CD4-positive, alpha-beta T cell treated with Interleukin-15 for 4 hours (primary cell): ENCODE measurements at regions not wholly inside any gene's neighbourhood (a gene's known extent, or its start where the extent isn't known, plus 50 kb on each side); places are given as distances from the start of the nearest gene placed in this dataset.
"Not testable (repeated sequence)": the region's sequence is repeated elsewhere in the genome, so short reads cannot be mapped to it uniquely, and the experiment has no call there.

ENCODE experiments used
- DNase-seq: peaks from one replicate; pipeline ENCODE4 v3.0.0-alpha.2; 2020; ENCODE audit warnings: low spot score

DNA sequence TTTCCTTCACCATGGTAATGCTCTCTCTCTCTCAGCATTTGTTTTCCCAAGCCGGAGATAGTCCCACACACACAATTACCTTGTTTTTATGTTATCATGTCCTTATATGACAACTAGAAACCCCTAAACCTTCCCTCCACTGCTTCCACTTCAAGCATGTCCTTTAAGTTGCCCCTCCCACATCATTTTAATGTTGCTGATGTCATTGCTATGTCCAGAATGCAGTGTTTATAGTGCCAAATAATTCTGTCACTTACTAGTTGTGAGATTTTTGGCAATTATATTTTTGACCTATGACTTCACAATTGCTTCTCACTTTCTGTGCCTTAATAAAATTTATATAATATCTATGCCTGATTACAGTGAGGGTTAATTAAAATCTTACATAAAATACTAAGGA is 645.9 kb downstream of the XPNPEP1 start:
- no peak for DNase-seq

DNA sequence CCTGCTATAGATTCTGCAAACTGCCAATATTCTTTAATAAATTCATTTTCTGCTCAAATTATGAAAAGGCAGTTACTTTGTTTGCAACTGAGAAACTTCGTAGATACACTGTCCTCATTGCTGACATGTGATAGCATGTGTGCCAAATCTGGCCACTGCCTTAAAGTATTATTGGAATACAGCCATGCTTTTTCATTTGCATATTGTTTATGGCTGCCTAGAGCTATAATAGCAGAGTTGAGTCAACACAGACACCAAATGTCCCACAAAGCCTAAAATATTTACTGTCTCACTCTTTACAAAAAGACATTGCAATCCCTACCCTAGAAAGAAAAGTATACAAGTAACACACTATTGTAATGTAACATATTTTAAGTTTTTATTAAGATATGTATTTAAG is 647.4 kb downstream of the XPNPEP1 start:
- DNase-seq, result no peak

DNA sequence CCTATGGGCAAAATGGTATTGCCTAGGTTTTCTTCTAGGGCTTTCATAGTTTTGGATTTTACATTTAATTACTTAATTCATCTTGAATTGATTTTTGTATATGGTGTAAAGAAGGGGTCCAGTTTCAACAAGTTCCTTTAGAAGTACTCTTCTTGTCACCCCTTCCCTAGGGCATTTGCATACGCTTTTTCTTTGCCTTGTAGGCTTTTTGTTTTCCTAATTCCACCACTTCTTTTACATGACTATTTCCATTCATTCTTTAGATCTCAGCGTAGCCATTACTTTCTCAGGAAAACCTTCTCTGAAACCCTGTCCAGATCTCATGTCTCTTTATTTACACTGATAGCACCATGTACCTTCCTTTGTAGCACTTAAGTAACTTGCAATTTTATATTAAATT is 648.6 kb downstream of the XPNPEP1 start:
- no peak for DNase-seq

DNA sequence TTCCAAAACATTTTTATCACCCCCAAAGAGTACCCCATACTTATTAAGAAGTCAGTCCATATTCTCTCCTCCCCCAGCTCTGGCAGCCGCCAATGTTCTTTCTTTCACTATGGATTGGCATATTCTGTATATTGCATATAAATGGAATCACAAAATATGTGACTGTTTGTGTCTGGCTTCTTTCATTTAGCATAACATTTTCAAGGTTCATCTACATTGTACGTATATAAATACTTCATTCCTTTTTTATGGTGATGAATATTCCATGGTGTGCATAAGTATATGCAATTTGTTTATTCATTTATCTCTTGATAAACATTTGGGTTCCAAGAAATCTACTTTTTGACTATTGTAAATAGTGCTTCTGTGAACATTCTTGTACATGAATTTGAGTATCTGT is 653.1 kb downstream of the XPNPEP1 start:
- no peak for DNase-seq

DNA sequence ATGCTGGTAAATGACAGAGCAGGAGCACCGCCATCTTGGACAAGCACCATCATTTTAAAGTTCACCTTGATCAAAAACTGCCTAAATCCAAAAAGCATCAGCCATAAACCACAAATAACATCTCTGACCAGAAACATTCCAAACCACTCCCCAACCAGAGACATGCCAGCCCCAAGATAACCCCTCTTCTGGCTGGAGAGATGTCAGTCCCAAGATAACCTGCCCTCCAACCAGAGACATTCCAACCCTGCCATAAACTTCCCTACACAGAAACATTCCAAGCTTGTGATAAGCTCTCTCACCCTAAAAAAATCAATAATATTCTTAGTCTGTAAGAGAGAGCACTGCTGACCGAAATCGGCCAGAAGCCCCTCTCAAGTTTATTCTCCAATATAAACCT is 659.3 kb downstream of the XPNPEP1 start:
- no peak for DNase-seq

DNA sequence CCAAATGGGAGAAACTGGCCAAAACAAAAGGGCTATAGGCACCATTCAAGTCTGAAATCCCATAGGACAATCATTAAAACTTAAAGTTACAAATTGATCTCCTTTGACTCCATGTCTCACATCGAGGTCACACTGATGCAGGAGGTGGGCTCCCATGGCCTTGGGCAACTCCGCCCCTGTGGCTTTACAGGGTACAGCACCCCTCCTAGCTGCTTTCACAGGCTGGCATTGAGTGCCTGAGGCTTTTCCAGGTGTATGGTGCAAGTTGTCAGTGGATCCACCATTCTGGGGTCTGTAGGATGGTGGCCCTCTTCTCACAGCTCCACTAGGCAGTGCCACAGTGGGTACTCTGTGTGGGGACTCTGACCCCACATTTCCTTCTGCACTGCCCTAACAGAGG is 662.1 kb downstream of the XPNPEP1 start:
- no peak for DNase-seq

DNA sequence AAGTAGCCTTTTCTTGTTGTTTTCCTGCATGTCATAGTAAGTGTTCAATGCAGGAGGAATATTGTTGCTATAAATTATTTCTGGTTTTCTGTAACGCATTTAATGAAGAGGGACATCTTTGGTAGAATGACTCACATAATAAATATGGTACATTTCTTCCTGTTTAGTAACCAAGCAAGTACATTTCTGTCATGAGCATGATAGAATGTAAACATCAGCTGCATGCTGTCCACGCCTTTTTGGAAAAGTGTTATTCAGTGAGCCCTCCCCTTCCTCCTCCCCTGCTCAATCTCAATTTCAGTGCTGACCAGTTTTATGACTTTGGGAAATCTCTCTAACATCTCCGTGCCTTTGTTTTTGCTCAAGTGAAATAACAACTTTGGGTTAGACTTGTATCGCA is 664.0 kb downstream of the XPNPEP1 start:
- no peak for DNase-seq

DNA sequence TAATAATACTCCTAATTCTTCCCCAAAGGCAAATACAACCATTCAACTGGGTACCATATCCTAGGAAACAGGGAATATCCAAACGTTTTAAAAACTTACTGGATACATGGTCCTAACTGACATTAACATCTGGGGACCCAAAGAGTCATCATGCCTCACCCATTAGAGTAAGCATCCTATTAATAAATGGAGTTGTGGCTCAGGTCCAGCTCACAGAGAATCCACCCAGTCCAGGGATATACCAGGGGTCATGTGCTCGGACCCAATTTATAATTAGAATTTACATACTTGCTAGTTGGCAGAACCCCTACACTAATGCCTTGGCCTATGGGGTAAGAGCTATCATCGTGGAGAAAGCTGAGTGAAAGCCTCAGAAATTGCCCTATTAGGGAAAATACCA is 670.0 kb downstream of the XPNPEP1 start:
- no peak for DNase-seq

DNA sequence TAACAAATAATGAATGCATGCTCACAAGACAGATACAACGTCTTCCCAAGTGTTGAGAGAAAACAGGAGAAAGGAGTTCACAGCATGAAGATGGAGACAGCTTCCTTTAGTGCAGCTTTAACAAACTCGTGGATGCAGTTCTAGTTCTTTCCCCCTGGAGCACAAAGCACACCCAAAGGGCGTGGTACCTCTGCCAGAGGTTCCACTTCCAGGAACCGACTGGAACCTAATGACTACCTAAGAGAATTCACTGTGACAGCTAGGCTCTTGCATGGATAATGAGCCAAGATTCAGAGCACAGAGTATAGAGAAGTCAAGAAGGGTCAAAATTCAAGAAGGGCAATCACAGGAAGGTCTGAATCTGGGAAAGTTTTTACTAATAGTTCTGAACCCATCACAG is 673.2 kb downstream of the XPNPEP1 start:
- DNase-seq, result no peak

DNA sequence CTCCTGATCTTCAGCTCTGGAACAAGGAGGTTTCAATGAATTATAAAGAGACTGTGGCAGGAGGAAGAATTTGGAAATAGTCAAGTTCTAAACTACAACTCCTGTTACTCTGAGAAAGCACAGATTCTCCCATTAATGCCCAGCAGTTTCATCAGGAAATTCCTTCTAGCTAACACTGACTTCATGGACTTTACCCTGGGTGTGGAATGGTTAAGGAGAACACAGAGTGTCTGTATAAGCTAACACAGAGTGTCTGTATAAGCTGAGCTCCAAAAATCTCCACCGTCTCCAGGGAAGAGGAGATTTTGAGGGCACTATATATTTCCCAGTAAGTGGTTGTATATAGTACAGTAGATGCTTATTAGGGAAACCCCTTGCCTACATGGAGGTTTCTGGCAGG is 675.5 kb downstream of the XPNPEP1 start:
- no peak for DNase-seq

DNA sequence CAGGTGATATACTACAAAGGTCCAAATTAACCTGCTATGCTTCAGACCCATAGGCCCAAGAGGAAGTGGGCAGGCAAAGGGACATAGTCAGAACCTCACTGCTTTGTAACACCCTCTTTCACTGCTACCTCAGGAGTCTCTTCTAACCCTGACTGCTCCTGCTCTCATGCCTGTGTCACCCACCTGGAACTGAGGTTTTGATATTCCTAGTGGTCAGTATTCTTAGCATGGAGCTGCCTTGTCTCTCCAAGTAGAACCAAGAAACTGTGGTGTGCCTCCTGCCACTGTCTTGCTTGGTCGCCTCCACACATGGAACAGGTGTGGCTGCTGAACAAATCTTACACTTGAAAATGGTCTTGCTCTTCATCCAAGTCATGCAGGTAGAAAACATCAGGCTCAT is 677.5 kb downstream of the XPNPEP1 start:
- no peak for DNase-seq

DNA sequence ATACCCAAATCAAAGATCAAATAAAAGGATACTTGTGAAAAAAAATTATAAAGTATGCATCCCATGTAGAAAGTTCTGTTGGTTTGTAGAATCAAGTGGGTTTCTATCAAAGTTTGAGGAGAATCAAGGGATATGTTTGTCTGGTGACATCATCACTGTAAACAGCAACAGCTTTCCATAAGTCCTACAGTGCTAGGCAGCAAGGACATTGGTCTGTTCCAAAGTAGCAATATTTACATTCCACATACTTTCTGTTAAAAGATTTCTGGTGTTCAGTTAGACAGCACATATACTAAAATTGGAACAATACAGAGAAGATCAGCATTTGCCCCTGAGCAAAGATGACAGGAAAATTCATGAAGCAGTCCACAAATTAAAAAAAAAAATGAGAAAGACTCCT is 683.9 kb downstream of the XPNPEP1 start:
- no peak for DNase-seq

DNA sequence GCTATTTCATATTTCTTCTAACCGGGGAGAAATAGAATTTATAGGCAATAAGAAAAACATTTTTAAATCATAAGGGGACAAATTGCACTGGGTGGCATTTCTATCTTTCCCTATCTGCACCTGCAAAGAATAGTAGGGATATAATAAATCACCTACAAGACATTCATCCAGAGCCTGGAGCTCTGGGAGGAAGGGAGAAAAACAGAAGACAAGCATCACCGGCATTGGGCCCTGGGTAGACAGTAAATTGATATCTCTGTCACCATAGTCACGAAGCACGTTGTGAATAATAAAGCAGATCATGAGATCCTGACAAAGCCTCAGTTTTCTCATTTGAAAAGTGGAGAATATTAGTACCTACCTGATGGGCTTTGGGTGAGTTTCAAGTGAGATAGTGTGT is 685.6 kb downstream of the XPNPEP1 start:
- no peak for DNase-seq

DNA sequence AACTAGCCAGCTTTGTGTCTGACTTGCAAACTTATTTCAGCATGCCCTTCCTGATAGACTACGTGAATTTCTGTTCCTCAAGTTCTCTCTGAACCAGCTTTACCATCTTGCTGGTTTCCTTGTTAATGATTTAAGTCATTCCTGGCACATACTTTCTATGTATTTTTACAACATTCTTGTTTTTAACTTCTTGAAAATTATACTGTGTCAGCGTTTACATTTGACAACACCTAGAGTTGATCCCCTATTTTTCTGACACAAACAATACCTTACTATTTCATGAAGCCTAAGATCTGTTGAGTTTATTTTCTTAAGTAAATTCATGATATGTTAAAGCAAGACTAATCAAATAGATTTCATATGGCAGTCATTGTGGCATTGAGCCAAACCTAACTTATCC is 686.3 kb downstream of the XPNPEP1 start:
- DNase-seq, result no peak

DNA sequence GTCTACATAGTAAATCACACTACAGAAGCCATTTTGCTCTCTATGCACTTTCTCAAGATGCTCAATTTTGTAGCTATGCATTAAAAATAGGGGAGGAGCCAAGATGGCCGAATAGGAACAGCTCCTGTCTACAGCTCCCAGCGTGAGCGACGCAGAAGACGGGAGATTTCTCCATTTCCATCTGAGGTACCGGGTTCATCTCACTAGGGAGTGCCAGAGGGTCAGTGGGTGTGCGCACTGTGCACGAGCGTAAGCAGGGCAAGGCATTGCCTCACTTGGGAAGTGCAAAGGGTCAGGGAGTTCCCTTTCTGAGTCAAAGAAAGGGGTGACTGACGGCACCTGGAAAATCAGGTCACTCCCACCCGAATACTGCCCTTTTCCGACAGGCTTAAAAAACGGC is 699.8 kb downstream of the XPNPEP1 start:
- DNase-seq, result not testable (repeated sequence)

DNA sequence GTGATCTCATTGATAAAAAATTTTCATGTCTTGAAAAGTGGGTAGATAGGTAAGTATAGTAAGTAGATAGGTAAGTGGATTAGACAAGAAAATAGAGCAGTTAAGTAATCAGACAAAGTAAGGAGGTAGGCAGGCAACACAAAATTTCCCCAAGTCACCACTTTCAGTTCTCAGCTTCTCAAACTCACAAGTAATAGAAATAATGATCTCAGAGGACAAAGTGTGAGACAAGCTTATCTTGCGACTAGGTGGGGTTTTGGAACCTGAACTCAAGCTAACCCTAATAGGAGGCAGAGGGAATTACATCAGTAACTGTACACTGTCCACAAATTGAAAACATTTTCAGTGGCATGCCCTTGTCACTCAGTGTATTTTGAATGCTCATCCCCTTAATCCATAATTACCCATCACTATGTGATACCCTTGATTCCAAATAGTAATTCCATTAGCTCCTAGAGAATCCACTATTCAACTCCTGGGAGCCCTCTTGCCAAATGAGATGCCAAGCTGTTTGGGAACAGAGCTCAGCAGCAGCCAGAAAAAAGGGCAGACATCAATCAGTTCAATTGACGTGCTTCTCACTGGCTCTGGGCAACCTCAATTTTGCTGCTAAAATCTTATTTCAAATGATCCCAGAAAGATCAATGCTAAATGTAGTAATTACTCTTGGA is 703.2 kb downstream of the XPNPEP1 start:
- DNase-seq, result no peak

DNA sequence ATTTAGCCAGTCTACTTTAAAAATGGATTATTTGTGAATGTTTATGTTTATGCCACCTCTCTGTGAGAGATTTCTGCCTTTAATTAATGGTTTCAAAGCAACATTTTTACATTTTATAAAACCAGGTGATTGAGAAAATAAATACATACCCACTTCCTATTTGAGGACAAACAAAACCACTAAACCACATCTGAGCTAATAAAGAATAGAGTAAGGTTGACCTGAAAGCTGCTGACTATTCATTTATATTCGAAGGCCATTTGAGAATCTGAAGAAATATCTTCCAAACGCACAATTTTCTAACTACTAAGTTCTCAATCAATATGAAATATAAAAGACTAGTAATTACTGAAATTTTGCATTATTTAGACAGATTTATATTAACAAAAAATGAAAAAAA is 705.1 kb downstream of the XPNPEP1 start:
- DNase-seq, result no peak

DNA sequence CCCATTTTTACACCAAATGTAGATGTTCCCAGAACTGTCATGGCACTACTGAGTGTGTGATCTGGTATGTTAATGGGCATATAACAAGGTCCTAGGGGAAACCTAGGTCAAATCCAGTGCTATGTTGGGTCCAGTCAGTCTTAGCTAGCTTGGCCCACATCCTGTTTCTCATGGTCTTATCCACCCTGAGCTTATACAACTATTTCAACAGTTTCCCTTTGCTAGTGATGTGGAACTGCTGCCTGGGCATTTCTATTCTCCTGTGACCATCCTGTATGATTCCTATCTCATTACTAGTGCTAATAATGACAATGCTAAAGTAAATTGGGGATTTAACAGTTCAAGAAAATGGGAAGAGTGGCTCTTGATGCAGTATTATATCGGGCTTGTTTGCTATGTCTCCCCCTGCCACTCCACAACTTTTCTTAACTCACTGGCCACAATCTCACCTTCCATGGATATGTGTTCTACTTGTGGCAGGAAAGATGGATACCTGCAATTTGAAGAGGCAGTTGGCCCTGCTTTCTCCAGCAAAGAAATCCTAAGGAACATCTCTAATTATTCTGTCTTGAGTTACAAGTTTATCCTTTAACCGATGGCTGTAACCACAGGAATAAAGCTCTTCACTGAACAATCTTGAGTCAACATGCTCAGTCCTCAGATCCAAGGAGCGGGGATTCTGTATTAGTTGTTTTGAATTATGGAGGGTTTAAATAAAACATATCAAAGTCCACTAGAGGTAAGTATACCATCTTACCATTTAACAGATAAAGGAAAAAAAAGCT is 707.8 kb downstream of the XPNPEP1 start:
- DNase-seq, result no peak

DNA sequence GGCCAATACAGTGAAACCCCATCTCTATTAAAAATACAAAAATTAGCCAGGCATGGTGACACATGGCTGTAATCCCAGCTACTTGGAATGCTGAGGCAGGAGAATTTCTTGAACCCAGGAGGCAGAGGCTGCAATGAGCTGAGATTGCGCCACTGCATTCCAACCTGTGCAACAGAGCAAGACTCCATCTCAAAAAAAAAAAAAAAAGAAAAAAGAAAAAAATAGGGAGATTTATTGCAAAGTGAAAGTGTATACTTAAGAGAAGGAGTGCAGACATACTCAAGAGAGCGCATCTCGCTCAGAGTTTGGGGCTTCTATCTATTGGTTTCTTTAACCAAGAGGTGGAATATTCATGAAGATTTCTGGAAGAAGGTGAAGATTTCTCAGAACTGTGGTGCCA is 708.4 kb downstream of the XPNPEP1 start:
- DNase-seq, result not testable (repeated sequence)

DNA sequence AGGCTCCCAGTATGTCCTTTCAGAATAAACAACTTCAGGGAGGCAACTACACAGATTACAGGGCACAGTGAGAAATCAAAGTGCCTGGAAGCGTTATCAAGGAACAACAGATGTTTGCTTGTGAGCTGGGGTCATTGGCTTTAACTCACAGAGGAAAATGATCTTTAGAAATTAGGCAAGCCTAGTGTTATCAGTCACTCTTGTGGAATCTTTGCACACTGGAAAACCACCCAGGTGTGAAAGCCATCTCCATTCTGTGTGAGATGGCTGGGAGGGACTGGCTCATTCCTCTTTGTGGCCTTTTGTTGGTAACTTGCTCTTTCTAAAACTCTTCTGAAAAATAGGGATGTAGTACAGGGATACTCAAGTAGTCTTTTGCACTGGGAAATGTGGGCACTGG is 716.0 kb downstream of the XPNPEP1 start:
- no peak for DNase-seq

DNA sequence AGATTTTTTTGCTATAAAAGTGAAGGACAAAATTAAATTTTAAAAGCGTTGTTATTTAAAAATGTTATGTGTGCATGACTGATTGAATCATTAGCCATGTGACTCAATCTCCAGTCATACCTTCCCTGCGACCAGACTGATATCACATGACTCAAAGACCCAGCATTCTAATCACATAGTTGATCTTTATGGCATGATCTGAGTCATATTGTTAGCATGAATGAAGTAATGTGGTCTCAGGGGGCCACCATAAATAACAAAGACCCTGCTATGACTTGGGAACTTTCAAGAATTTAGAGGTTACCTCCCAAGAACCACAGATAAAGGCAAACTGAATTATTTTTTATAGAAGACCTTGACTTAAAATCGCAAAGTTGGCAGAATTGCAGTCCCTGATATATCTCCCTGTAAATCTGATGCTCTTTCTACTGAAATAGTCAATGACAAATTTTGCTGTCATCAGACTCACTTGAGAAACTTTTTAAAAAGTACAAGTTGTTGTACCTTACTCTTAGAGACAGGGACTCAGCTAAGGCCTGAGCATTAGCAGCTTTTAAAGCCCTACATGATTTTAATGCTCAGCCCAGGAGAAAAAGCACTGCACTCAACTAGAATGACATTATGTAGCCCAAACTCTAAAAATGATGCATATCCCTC is 717.3 kb downstream of the XPNPEP1 start:
- DNase-seq, result no peak

DNA sequence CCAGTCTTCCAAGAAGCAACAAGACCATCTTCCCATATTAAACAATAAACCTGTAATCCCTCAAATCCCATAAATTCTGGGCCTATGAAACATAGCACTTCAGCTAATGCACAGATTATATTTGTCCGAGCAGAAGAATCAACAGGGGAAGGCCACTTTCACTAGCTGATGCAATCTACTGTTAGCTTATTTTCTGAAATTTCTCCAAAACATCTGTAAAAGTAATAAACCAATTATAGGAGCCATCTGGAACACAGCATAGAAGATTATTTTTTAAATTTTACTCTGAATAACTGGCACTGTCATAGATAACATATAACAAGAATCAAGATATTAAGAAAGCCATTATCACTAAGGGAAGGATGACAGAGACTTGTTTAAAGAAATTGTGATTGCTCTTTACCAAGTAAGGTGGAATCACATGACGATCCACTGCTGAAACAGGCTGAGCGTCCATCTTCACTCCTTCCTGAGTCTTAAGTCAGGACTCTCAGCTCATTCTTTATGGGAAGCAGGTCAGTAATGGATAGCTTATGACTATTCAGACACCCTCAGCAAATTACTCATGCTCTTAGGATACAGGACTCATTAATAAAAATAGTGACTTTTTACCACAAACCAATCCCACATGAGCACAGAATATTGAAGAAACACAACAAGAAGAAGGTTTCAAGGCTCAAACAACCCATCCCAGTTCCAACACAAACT is 719.5 kb downstream of the XPNPEP1 start:
- DNase-seq, result no peak

DNA sequence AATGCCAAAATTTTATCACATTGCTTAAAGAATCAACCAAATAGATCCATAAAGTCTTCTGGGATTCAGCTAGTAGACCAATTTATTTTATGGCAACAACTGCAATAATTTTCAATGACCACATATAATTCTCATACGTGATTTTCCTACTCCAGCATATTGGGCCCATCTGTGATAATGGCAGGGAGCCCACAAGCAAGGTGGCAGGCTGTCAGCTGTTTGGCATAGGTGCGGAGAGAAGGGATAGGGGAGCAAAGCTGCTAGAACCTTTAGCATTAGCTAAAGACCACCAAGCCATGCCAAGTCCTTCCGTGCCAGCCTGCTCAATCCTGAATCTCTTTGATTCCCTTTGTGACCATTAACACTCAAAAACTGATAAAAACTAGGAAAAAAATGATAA is 721.2 kb downstream of the XPNPEP1 start:
- no peak for DNase-seq
